ENCODE measurements at regions not wholly inside any gene's neighbourhood (a gene's known extent, or its start where the extent isn't known, plus 50 kb on each side); places are given as distances from the start of the nearest gene placed in this dataset.
A peak's percentile ranks its signal among the peaks of the same experiment; 100 is the strongest.

GRCh38 chr2:207252979-207253645 is 87.4 kb upstream of the KLF7 start:
- peaks cover 8 to 96% (median 37%) of the 10 kb centered on the region in 10 experiments; a peak in 18 of 20 replicates for H3K4me1 ChIP-seq
- H3K9ac ChIP-seq, result peak overlapping the region in 3 of 11 experiments; percentile 38 to 68 (median 49); a peak in 3 of 22 replicates
- peak overlapping the region in 3 of 11 experiments; percentile 67 to 84 (median 68); a peak in 5 of 22 replicates for H3K27ac ChIP-seq
- H3K27me3 ChIP-seq, result no peaks in the 10 kb centered on the region; a peak in 1 of 22 replicates
- H4K20me1 ChIP-seq, result no peaks in the 10 kb centered on the region
- no peak for TF ChIP-seq Cebpa-rat (IDR thresholded peaks at IDR 0.05)
- H3K36me3 ChIP-seq, result no peaks in the 10 kb centered on the region
- no peaks in the 10 kb centered on the region for H3K9me3 ChIP-seq (replicated peaks in 1 of 11)
- no peak overlapping the region for H3K4me3 ChIP-seq
- H3K4me2 ChIP-seq, result peak overlapping the region in 4 of 11 experiments; percentile 67 to 92 (median 86); a peak in 8 of 22 replicates

DNA sequence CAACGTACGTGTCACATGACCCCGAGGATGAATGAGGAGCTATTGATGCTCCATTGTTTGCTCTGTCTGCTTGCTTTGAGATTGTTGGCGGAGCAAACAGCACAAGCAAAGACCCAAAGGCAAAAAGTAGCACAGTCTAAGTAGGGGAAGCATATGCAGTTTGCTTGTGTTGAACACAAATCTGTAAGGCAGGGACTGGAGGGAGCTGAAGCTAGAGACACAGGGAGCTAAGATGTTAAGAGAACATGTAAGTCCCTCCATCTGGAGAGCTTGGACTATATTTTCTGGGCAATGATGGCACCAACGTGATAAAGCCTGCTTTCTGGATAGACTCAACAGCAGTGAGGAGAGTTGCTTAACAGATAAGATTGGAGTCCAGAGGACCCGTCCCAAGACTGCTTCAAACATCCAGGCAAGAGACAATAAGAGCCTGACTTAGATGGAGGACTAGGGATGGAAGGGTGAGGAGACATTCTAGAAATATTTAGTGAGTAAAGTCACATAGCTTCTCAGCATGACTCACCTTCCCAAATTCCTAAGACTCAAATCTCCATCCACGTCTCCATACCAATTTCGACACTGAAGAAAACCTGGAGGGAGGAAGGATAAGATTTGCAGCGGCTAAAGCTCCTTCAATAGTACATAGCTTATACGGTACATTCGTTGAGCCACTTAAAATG is 88.1 kb upstream of the KLF7 start:
- Histone ChIP-seq H4K20me1 (no peaks in the 10 kb centered on the region), H3K27me3 (no peaks in the 10 kb centered on the region; a peak in 1 of 22 replicates), H3K4me2 (peak overlapping the region in 7 of 11 experiments; percentile 40 to 92 (median 72); a peak in 14 of 22 replicates), H3K9ac (peak overlapping the region in 3 of 11 experiments; percentile 38 to 68 (median 49); a peak in 6 of 22 replicates), H3K4me1 (peaks cover 8 to 100% (median 44%) of the 10 kb centered on the region in 10 experiments; a peak in 18 of 20 replicates), H3K36me3 (no peaks in the 10 kb centered on the region), H3K9me3 (replicated peaks in 1 of 11) (no peaks in the 10 kb centered on the region), H3K27ac (peak overlapping the region in 5 of 11 experiments; percentile 31 to 84 (median 67); a peak in 9 of 22 replicates), H3K4me3 (no peak overlapping the region; a peak in 1 of 20 replicates)
- no peak for TF ChIP-seq Cebpa-rat (IDR thresholded peaks at IDR 0.05)

DNA sequence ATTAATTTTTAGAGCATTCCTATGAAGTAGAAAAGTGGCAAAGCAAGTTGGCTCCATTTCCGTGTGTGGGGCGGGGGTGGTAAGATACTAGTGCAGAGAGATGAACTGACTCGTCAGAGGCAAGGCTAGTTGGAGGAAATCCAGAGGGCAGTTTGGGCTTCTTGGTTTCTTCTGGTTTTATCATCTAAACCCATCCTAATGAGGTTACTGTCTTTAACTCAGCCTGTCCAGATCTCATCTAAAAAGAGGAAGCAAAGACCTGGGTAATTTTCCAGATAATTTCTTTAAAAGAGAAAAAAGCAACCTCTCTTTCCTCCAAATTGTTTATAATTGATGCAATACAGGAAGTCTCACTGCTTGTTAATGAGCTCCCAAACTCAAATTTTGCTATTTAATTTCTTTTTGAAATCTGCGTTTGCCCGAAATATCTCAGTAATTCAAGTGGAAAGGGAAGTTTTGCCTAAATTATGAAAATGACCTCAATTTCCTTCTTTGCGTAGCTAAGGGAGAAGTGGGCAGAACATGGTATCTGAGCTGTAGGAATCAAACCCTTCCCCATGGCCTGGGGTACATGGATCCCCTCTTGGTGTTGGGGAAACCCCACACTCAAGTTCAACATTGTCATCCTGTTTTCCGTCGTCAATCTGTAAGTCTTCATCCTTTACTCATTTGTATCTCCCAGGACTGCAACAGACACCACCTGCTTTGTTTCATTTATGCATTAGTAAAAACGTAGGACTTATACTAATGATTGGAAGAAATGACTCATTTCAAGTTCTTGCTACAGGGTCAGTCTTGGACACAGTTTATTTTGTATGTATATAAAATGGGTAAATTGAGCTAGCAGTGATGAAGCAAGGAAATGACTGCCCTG is 89.1 kb upstream of the KLF7 start:
- H3K9ac ChIP-seq, result peak overlapping the region in 4 of 11 experiments; percentile 36 to 68 (median 56); a peak in 7 of 22 replicates
- peak overlapping the region in 6 of 11 experiments; percentile 16 to 84 (median 61); a peak in 11 of 22 replicates for H3K27ac ChIP-seq
- H4K20me1 ChIP-seq, result no peaks in the 10 kb centered on the region
- no peaks in the 10 kb centered on the region for H3K36me3 ChIP-seq
- H3K4me1 ChIP-seq, result peaks cover 8 to 97% (median 44%) of the 10 kb centered on the region in 10 experiments; a peak in 18 of 20 replicates
- H3K9me3 ChIP-seq (replicated peaks in 1 of 11), result no peaks in the 10 kb centered on the region
- peak overlapping the region in 10 of 11 experiments; percentile 6 to 92 (median 63); a peak in 17 of 22 replicates for H3K4me2 ChIP-seq
- TF ChIP-seq Cebpa-rat (IDR thresholded peaks at IDR 0.05), result no peak; a peak in 1 of 22 replicates
- no peak overlapping the region; a peak in 3 of 20 replicates for H3K4me3 ChIP-seq
- no peaks in the 10 kb centered on the region; a peak in 1 of 22 replicates for H3K27me3 ChIP-seq

DNA sequence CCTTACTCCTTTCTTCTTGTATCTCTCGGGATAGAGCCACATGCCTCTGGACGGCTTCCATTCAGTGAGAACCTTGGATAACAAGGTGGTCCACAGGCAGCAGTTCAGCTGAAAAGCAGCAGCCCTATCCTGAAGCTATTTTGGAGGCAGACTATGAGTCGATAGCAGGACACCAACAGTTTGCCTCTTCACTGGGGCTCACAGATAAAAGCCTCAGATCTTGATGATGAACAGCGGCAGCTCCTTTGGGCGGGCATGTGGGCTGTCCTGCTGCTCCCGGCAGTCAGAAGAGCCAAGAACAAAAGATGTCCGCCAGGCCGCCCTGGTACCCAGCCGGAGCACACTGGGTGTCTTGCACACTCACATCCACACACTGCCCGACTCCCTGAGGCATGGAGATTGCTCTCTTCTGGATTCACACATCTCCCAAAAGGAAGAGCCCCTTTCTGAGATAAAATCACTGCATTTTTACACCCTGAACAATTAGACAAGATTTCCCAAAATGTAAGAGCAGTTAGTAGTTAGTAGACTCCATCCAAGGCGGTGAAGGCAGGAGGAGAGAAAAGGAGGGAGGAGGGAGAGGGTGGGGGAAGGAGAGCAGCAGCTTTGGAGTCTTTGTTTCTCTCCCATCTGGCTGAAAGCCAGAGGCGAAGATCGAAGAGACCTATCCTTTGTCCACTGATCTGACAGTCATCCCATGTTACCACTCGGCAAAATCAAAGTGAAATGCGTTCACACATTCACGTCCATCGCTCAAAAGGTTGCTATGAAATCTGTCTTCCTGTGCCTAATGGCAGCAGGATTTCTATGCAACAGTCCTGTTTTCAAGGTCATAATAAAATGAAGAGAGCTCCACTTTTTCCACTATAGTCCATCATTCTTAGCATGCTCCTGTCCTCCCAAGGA is 90.1 kb upstream of the KLF7 start:
- H3K4me3 ChIP-seq, result no peak overlapping the region
- H3K36me3 ChIP-seq, result no peaks in the 10 kb centered on the region
- H3K4me2 ChIP-seq, result peak overlapping the region in 8 of 11 experiments; percentile 40 to 92 (median 70); a peak in 13 of 22 replicates
- peak overlapping the region in 5 of 11 experiments; percentile 31 to 84 (median 67); a peak in 8 of 22 replicates for H3K27ac ChIP-seq
- no peaks in the 10 kb centered on the region for H3K9me3 ChIP-seq (replicated peaks in 1 of 11)
- peaks cover 0 to 3% (median 0%) of the 10 kb centered on the region in 11 experiments; a peak in 2 of 22 replicates for H3K27me3 ChIP-seq
- H3K4me1 ChIP-seq, result peaks cover 8 to 87% (median 44%) of the 10 kb centered on the region in 10 experiments; a peak in 18 of 20 replicates
- no peak for TF ChIP-seq Cebpa-rat (IDR thresholded peaks at IDR 0.05)
- H3K9ac ChIP-seq, result peak overlapping the region in 3 of 11 experiments; percentile 49 to 68 (median 64); a peak in 6 of 22 replicates
- H4K20me1 ChIP-seq, result no peaks in the 10 kb centered on the region

- H3K4me3 ChIP-seq, result no peak overlapping the region
- peaks cover 0 to 3% (median 0%) of the 10 kb centered on the region in 11 experiments; a peak in 2 of 22 replicates for H3K27me3 ChIP-seq
- H3K4me2 ChIP-seq, result peak overlapping the region in 10 of 11 experiments; percentile 25 to 92 (median 48); a peak in 16 of 22 replicates
- no peak overlapping the region for H3K9ac ChIP-seq
- H3K4me1 ChIP-seq, result peaks cover 8 to 84% (median 44%) of the 10 kb centered on the region in 10 experiments; a peak in 18 of 20 replicates
- H3K27ac ChIP-seq, result peak overlapping the region in 1 of 11 experiments; percentile 84; a peak in 3 of 22 replicates
- H3K9me3 ChIP-seq (replicated peaks in 1 of 11), result no peaks in the 10 kb centered on the region
- TF ChIP-seq Cebpa-rat (IDR thresholded peaks at IDR 0.05), result no peak
- H4K20me1 ChIP-seq, result no peaks in the 10 kb centered on the region
- no peaks in the 10 kb centered on the region for H3K36me3 ChIP-seq
Measured at GRCh38 chr2:207256476-207257207, 90.9 kb upstream of the KLF7 start.

DNA sequence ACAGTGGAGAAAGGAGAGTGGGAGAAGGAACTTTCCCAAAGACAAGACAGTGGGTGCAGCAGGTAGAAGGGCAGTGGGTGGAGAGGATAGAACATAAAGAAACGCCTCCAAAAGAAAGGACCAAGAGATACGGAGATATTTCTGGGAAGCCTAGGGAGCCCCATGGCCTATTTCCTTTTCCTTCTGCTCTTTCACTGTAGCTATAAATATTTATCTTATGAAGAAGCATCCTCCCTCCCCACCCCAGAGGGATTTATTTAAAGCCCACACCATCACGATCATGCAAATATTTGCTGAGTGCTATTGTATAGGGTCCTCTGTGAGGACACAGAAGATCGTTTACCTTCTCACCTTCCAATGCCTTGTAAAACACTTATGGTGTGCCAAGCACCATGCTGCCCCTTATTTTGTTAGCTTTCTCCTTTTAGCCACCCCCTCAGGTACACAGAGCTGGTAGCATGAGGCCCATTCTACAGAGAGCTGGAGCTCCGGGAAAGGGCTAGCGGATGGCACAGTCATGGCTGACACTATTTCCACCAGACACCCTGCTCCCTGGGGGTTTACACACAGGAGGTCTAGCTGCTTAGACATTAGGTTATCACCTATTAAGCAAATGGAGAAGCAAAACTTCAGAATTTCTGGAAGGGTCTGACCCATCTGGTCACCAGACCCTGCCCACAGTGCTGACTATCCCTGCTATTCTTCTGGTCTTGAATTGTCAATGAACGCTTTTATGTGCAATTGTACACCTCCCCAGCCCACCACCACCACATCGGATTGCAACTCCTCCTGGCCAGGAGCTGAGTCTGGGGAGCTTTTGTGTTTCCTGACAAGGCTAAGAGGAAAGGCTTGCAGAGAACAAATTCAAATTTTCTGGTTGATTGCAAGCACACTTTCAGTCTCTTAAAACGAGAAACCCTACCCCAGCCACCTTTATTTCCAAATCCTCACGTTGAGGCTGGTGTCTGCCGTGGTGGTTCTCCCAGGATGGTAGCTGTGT is 91.8 kb upstream of the KLF7 start:
- no peaks in the 10 kb centered on the region for H3K36me3 ChIP-seq
- peaks cover 0 to 3% (median 0%) of the 10 kb centered on the region in 11 experiments; a peak in 2 of 22 replicates for H3K27me3 ChIP-seq
- no peaks in the 10 kb centered on the region for H3K9me3 ChIP-seq (replicated peaks in 1 of 11)
- no peak for TF ChIP-seq Cebpa-rat (IDR thresholded peaks at IDR 0.05)
- H3K27ac ChIP-seq, result peak overlapping the region in 1 of 11 experiments; percentile 13; a peak in 3 of 22 replicates
- H3K4me1 ChIP-seq, result peaks cover 8 to 76% (median 44%) of the 10 kb centered on the region in 10 experiments; a peak in 18 of 20 replicates
- H4K20me1 ChIP-seq, result no peaks in the 10 kb centered on the region
- H3K4me2 ChIP-seq, result peak overlapping the region; percentile 22 to 92 (median 42); a peak in 20 of 22 replicates
- no peak overlapping the region for H3K9ac ChIP-seq
- H3K4me3 ChIP-seq, result no peak overlapping the region
